Mesenchymal stem cell (in vitro differentiated cells and primary cell): ENCODE measurements at regions not wholly inside any gene's neighbourhood (a gene's known extent, or its start where the extent isn't known, plus 50 kb on each side); places are given as distances from the start of the nearest gene placed in this dataset.
"Not testable (repeated sequence)": the region's sequence is repeated elsewhere in the genome, so short reads cannot be mapped to it uniquely, and the experiment has no call there.

Experiments used
- DNase-seq: peaks from one replicate; pipeline ENCODE4 v3.0.0-alpha.2; 2013
- H2AFZ ChIP-seq: one replicate; pipeline ENCODE4 v1.6.1; 2013; ENCODE audit warnings: low read depth, mild to moderate bottlenecking, control low read depth, inconsistent platforms, low read length, moderate library complexity
- H2AK5ac ChIP-seq: 2 replicates; pipeline ENCODE4 v1.6.1; 2013; ENCODE audit warnings: low read length, moderate library complexity, mild to moderate bottlenecking, inconsistent platforms; ENCODE audit not compliant: severe bottlenecking
- H2BK120ac ChIP-seq: one replicate; pipeline ENCODE4 v1.6.1; 2013; ENCODE audit warnings: low read depth, mild to moderate bottlenecking, inconsistent platforms, low read length, moderate library complexity
- H2BK12ac ChIP-seq, 2 experiments: one replicate each; pipeline ENCODE4 v1.6.1; 2013; ENCODE audit warnings: inconsistent platforms in 2 of 2, low read length in 2 of 2, mild to moderate bottlenecking in 2 of 2, moderate library complexity in 2 of 2, control low read depth in 1 of 2
- H2BK15ac ChIP-seq: one replicate; pipeline ENCODE4 v1.6.1; 2013; ENCODE audit warnings: mild to moderate bottlenecking, low read depth, inconsistent platforms; ENCODE audit not compliant: poor library complexity, severe bottlenecking
- H2BK5ac ChIP-seq: 2 replicates; pipeline ENCODE4 v1.6.1; 2013; ENCODE audit warnings: low read depth, mild to moderate bottlenecking, low read length, control low read depth, inconsistent platforms; ENCODE audit not compliant: poor library complexity, severe bottlenecking
- H3K14ac ChIP-seq, 2 experiments: one replicate each; pipeline ENCODE4 v1.6.1; 2013; ENCODE audit warnings: inconsistent platforms in 2 of 2, low read length in 2 of 2, control low read depth in 1 of 2, mild to moderate bottlenecking in 1 of 2, moderate library complexity in 1 of 2
- H3K18ac ChIP-seq, 2 experiments: one replicate each; pipeline ENCODE4 v1.6.1; 2013; ENCODE audit warnings: inconsistent platforms in 2 of 2, low read length in 2 of 2, control low read depth in 1 of 2, low read depth in 1 of 2, mild to moderate bottlenecking in 1 of 2
- H3K23ac ChIP-seq, 2 experiments: one replicate each; pipeline ENCODE4 v1.6.1; 2013; ENCODE audit warnings: inconsistent platforms in 2 of 2, low read length in 2 of 2, mild to moderate bottlenecking in 2 of 2, moderate library complexity in 2 of 2, control low read depth in 1 of 2
- H3K27ac ChIP-seq: 2 replicates; pipeline ENCODE4 v1.5.1; 2013; ENCODE audit warnings: mild to moderate bottlenecking, moderate library complexity, low read length, control low read depth, inconsistent platforms; ENCODE audit not compliant: poor library complexity, severe bottlenecking
- H3K27me3 ChIP-seq, 2 experiments: 2 replicates each; pipeline versions ENCODE4 v1.6.1 to v1.7.0; 2013; ENCODE audit warnings: low read length in 2 of 2, mild to moderate bottlenecking in 2 of 2, moderate library complexity in 2 of 2, control low read depth in 1 of 2, inconsistent platforms in 1 of 2; ENCODE audit not compliant: control insufficient read depth in 1 of 2, insufficient read depth in 1 of 2
- H3K36me3 ChIP-seq, 2 experiments: 2 replicates each; pipeline versions ENCODE4 v1.6.1 to v1.7.0; 2013; ENCODE audit warnings: low read length in 2 of 2, control low read depth in 1 of 2, inconsistent platforms in 1 of 2, low read depth in 1 of 2, mild to moderate bottlenecking in 1 of 2; ENCODE audit not compliant: insufficient read depth in 2 of 2, control insufficient read depth in 1 of 2
- H3K4ac ChIP-seq, 2 experiments: one replicate each; pipeline ENCODE4 v1.6.1; 2013; ENCODE audit warnings: inconsistent platforms in 2 of 2, low read length in 2 of 2, mild to moderate bottlenecking in 2 of 2, moderate library complexity in 2 of 2, control low read depth in 1 of 2, low read depth in 1 of 2
- H3K4me1 ChIP-seq: 2 replicates; pipeline ENCODE4 v1.6.1; 2013; ENCODE audit warnings: low read depth, low read length, control low read depth; ENCODE audit not compliant: control insufficient read depth, insufficient read depth
- H3K4me2 ChIP-seq: 2 replicates; pipeline ENCODE4 v1.6.1; 2013; ENCODE audit warnings: low read length, mild to moderate bottlenecking, inconsistent platforms; ENCODE audit not compliant: poor library complexity, severe bottlenecking
- H3K4me3 ChIP-seq, 2 experiments: 2 replicates each; pipeline versions ENCODE4 v1.5.1 to v1.7.0; 2013; ENCODE audit warnings: low read length in 2 of 2, mild to moderate bottlenecking in 2 of 2, control low read depth in 1 of 2, low read depth in 1 of 2; ENCODE audit not compliant: insufficient read depth in 1 of 2
- H3K79me1 ChIP-seq: replicated peaks from 2 replicates; pipeline ENCODE4 v1.6.1; 2013; ENCODE audit warnings: mild to moderate bottlenecking, control low read depth, low read length, inconsistent platforms; ENCODE audit not compliant: poor library complexity, severe bottlenecking
- H3K9ac ChIP-seq: 2 replicates; pipeline ENCODE4 v1.7.0; 2013; ENCODE audit warnings: mild to moderate bottlenecking, low read length, moderate library complexity
- H3K9me3 ChIP-seq: 2 replicates; pipeline ENCODE4 v1.7.0; 2013; ENCODE audit warnings: mild to moderate bottlenecking, low read length; ENCODE audit not compliant: control insufficient read depth
- H4K8ac ChIP-seq: one replicate; pipeline ENCODE4 v1.6.1; 2013; ENCODE audit warnings: inconsistent platforms, mild to moderate bottlenecking, low read length, moderate library complexity
- H4K91ac ChIP-seq: one replicate; pipeline ENCODE4 v1.6.1; 2013; ENCODE audit warnings: mild to moderate bottlenecking, low read length, inconsistent platforms
- WGBS: methylation state at CpG from one replicate; pipeline ENCODE4 v1.1.7; 2013; ENCODE audit warnings: mixed read lengths; 5-methylcytosine and 5-hydroxymethylcytosine counted together

DNA sequence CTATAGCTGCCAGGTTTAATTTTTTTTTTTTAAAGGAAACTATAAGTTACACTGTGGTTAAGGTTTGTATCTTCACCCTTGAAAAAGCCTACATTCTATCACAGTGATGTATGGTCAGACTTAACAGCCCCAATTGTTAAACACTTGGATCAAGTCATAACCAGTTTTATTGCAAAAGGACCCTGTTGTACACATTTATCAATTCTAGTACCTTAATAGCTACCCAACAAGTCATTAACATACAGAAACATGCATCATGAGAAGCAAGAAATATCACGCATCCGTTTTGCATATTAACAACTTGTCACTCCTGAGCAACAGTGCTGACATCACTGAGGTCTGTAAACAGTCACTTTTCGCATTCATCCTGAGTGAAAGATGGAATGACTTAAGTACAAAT, 62.4 kb upstream of the AMN1 start:
- not testable (repeated sequence) for H3K9ac ChIP-seq, H3K79me1 ChIP-seq, H3K27me3 ChIP-seq, H3K4ac ChIP-seq, H3K4me2 ChIP-seq, H4K8ac ChIP-seq, H3K27ac ChIP-seq, DNase-seq, H2BK5ac ChIP-seq, H3K9me3 ChIP-seq, H4K91ac ChIP-seq, H2BK15ac ChIP-seq, H3K18ac ChIP-seq, H2AK5ac ChIP-seq, H3K36me3 ChIP-seq, H2BK120ac ChIP-seq, H3K4me1 ChIP-seq, H3K14ac ChIP-seq, H3K4me3 ChIP-seq, H2AFZ ChIP-seq, H2BK12ac ChIP-seq, H3K23ac ChIP-seq
- WGBS, result 93% methylated on average over 3 of the region's 3 CpGs

- Histone ChIP-seq H4K91ac (no peak overlapping the region), H3K18ac (no peak overlapping the region), H3K4me2 (no peak overlapping the region), H3K27ac (no peak overlapping the region), H3K79me1 (no peaks in the 10 kb centered on the region), H3K23ac (no peak overlapping the region), H2AK5ac (no peak overlapping the region), H3K4ac (no peak overlapping the region), H3K27me3 (no peaks in the 10 kb centered on the region), H3K9ac (no peak overlapping the region), H2BK5ac (no peak overlapping the region), H2BK120ac (no peak overlapping the region), H3K4me1 (no peaks in the 10 kb centered on the region), H3K14ac (no peak overlapping the region), H2BK12ac (no peak overlapping the region), H3K4me3 (no peak overlapping the region), H3K36me3 (no peaks in the 10 kb centered on the region), H3K9me3 (no peaks in the 10 kb centered on the region), H2AFZ (no peak overlapping the region), H4K8ac (no peak overlapping the region), H2BK15ac (no peak overlapping the region)
- WGBS, result 0% methylated on average over 1 of the region's 1 CpG
- DNase-seq, result no peak
These were observed 61.9 kb upstream of the AMN1 start for GRCh38 chr12:31790759-31791158.

- Histone ChIP-seq H3K9me3 (peaks cover 9% of the 10 kb centered on the region), H3K9ac (no peak overlapping the region), H3K4me2 (no peak overlapping the region), H4K91ac (no peak overlapping the region), H2AK5ac (no peak overlapping the region), H3K23ac (no peak overlapping the region), H3K36me3 (no peaks in the 10 kb centered on the region), H2BK120ac (no peak overlapping the region), H3K4me1 (no peaks in the 10 kb centered on the region), H2BK5ac (no peak overlapping the region), H2AFZ (no peak overlapping the region), H2BK15ac (no peak overlapping the region), H3K27ac (no peak overlapping the region), H3K79me1 (no peaks in the 10 kb centered on the region), H3K14ac (no peak overlapping the region), H3K27me3 (no peaks in the 10 kb centered on the region), H4K8ac (no peak overlapping the region), H3K18ac (no peak overlapping the region), H2BK12ac (no peak overlapping the region), H3K4ac (no peak overlapping the region), H3K4me3 (no peak overlapping the region)
- no CpG with 5 or more reads among the region's 2 CpGs for WGBS
- DNase-seq, result no peak
These were observed 56.5 kb upstream of the AMN1 start for GRCh38 chr12:31785318-31785717.

GRCh38 chr12:31783996-31784645, 55.3 kb upstream of the AMN1 start:
- Histone ChIP-seq H3K18ac (no peak overlapping the region), H3K4me3 (no peak overlapping the region), H3K23ac (no peak overlapping the region), H3K4ac (no peak overlapping the region), H3K14ac (no peak overlapping the region), H2AFZ (no peak overlapping the region), H4K91ac (no peak overlapping the region), H3K4me2 (no peak overlapping the region), H2BK12ac (no peak overlapping the region), H2AK5ac (no peak overlapping the region), H3K4me1 (no peaks in the 10 kb centered on the region), H4K8ac (no peak overlapping the region), H2BK15ac (no peak overlapping the region), H3K9me3 (peaks cover 9% of the 10 kb centered on the region), H3K36me3 (no peaks in the 10 kb centered on the region), H3K79me1 (no peaks in the 10 kb centered on the region), H2BK5ac (no peak overlapping the region), H2BK120ac (no peak overlapping the region), H3K9ac (no peak overlapping the region), H3K27ac (no peak overlapping the region), H3K27me3 (no peaks in the 10 kb centered on the region)
- no peak for DNase-seq
- WGBS, result 88% methylated on average over 3 of the region's 3 CpGs
